ENCODE measurements at regions not wholly inside any gene's neighbourhood (a gene's known extent, or its start where the extent isn't known, plus 50 kb on each side); places are given as distances from the start of the nearest gene placed in this dataset.
"Not testable (repeated sequence)": the region's sequence is repeated elsewhere in the genome, so short reads cannot be mapped to it uniquely, and the experiment has no call there.

GRCh38 chrX:74063426-74064155 is 211.1 kb upstream of the XIST start:
- DNase-seq = no peak

GRCh38 chrX:74061879-74062278 is 209.4 kb upstream of the XIST start:
- no peak for DNase-seq

GRCh38 chrX:74049126-74049525 is 196.6 kb upstream of the XIST start:
- DNase-seq = no peak

GRCh38 chrX:74034066-74034465 is 181.6 kb upstream of the XIST start:
- DNase-seq = not testable (repeated sequence)

- not testable (repeated sequence) for DNase-seq
These were observed 179.0 kb upstream of the XIST start for GRCh38 chrX:74031527-74031926.

- not testable (repeated sequence) for DNase-seq
These were observed 178.3 kb upstream of the XIST start for GRCh38 chrX:74030766-74031165.

- not testable (repeated sequence) for DNase-seq
These were observed 172.6 kb upstream of the XIST start for GRCh38 chrX:74025145-74025544.

GRCh38 chrX:74023203-74023602 is 170.7 kb upstream of the XIST start:
- DNase-seq = no peak

GRCh38 chrX:74018253-74018652 is 165.7 kb upstream of the XIST start:
- DNase-seq = no peak

- peak; percentile 37 for DNase-seq
These were observed 163.0 kb upstream of the XIST start for GRCh38 chrX:74015379-74016019.

GRCh38 chrX:74009041-74009440 is 156.5 kb upstream of the XIST start:
- DNase-seq = no peak

- DNase-seq = no peak
These were observed 139.5 kb upstream of the XIST start for GRCh38 chrX:73992019-73992418.

- DNase-seq = no peak
These were observed 134.7 kb upstream of the XIST start for GRCh38 chrX:73987166-73987565.

- DNase-seq = no peak
These were observed 127.1 kb upstream of the XIST start for GRCh38 chrX:73979551-73980131.

- no peak for DNase-seq
These were observed 125.1 kb upstream of the XIST start for GRCh38 chrX:73977542-73978169.

- DNase-seq = not testable (repeated sequence)
These were observed 114.9 kb upstream of the XIST start for GRCh38 chrX:73967461-73967860.

- DNase-seq = no peak
These were observed 113.3 kb upstream of the XIST start for GRCh38 chrX:73965833-73966232.

- DNase-seq = no peak
These were observed 112.1 kb upstream of the XIST start for GRCh38 chrX:73964579-73964978.

GRCh38 chrX:73963682-73964081 is 111.2 kb upstream of the XIST start:
- DNase-seq = no peak

GRCh38 chrX:73962948-73963347 is 110.4 kb upstream of the XIST start:
- no peak for DNase-seq

- DNase-seq = not testable (repeated sequence)
These were observed 109.4 kb upstream of the XIST start for GRCh38 chrX:73961867-73962266.

- no peak for DNase-seq
These were observed 92.0 kb upstream of the XIST start for GRCh38 chrX:73944563-73944908.

- DNase-seq = peak; percentile 60
These were observed 91.4 kb upstream of the XIST start for GRCh38 chrX:73943693-73944562.
